ENCODE measurements at regions not wholly inside any gene's neighbourhood (a gene's known extent, or its start where the extent isn't known, plus 50 kb on each side); places are given as distances from the start of the nearest gene placed in this dataset.

- WGBS, 2 experiments (ENCODE audit: insufficient coverage in 1 of 2, insufficient read length in 1 of 2), result 96% methylated on average over 3 of the region's 3 CpGs; no CpG with 5 or more reads in 1 of the 2 experiments
- Mint-ChIP-seq H3K27me3 (ENCODE audit: insufficient read depth) (peaks cover 17% of the 10 kb centered on the region), H3K4me3 (no peak overlapping the region), H3K27ac (no peak overlapping the region), H3K36me3 (ENCODE audit: low read depth) (no peaks in the 10 kb centered on the region), H3K9me3 (no peaks in the 10 kb centered on the region), H3K4me1 (peaks cover 13% of the 10 kb centered on the region)
- Histone ChIP-seq H3K36me3 (ENCODE audit: control insufficient read depth, insufficient read depth, low read length) (no peaks in the 10 kb centered on the region), H3K27me3 (ENCODE audit: control insufficient read depth, insufficient read depth, low read length, poor library complexity, severe bottlenecking) (no peaks in the 10 kb centered on the region), H3K4me1 (ENCODE audit: control insufficient read depth, insufficient read depth, low read length) (no peaks in the 10 kb centered on the region), H3K9me3 (ENCODE audit: control insufficient read depth, low read length) (no peaks in the 10 kb centered on the region), H3K4me3 (ENCODE audit: low read length) (no peak overlapping the region), H3K9ac (ENCODE audit: extremely low read depth, low read length, poor library complexity, severe bottlenecking) (no peak overlapping the region), H3K27ac (ENCODE audit: low read depth, low read length) (no peak overlapping the region)
- TF ChIP-seq CTCF (conservative IDR thresholded peaks at IDR 0.05), result no peak
- no peak for DNase-seq
These were observed 319.5 kb upstream of the USP24 start for GRCh38 chr1:55534565-55535121.

GRCh38 chr1:55531644-55532043 lies 316.5 kb upstream of the USP24 start:
- Histone ChIP-seq H3K27me3 (ENCODE audit: control insufficient read depth, insufficient read depth, low read length, poor library complexity, severe bottlenecking) (no peaks in the 10 kb centered on the region), H3K9me3 (ENCODE audit: control insufficient read depth, low read length) (no peaks in the 10 kb centered on the region), H3K4me1 (ENCODE audit: control insufficient read depth, insufficient read depth, low read length) (no peaks in the 10 kb centered on the region), H3K4me3 (ENCODE audit: low read length) (no peak overlapping the region), H3K36me3 (ENCODE audit: control insufficient read depth, insufficient read depth, low read length) (no peaks in the 10 kb centered on the region), H3K27ac (ENCODE audit: low read depth, low read length) (no peak overlapping the region), H3K9ac (ENCODE audit: extremely low read depth, low read length, poor library complexity, severe bottlenecking) (no peak overlapping the region)
- TF ChIP-seq CTCF (conservative IDR thresholded peaks at IDR 0.05), result no peak
- Mint-ChIP-seq H3K4me1 (peaks cover 16% of the 10 kb centered on the region), H3K27ac (no peak overlapping the region), H3K9me3 (no peaks in the 10 kb centered on the region), H3K27me3 (ENCODE audit: insufficient read depth) (peaks cover 21% of the 10 kb centered on the region), H3K36me3 (ENCODE audit: low read depth) (no peaks in the 10 kb centered on the region), H3K4me3 (no peak overlapping the region)
- DNase-seq, result no peak

GRCh38 chr1:55530749-55531478 lies 315.8 kb upstream of the USP24 start:
- 77 to 100% methylated on average over 1 to 3 of the region's 3 CpGs for WGBS, 2 experiments (ENCODE audit: insufficient coverage in 1 of 2, insufficient read length in 1 of 2)

More at GRCh38 chr1:55530749-55531478, 315.8 kb upstream of the USP24 start:
- Histone ChIP-seq H3K4me3 (ENCODE audit: low read length) (no peak overlapping the region), H3K9ac (ENCODE audit: extremely low read depth, low read length, poor library complexity, severe bottlenecking) (no peak overlapping the region), H3K4me1 (ENCODE audit: control insufficient read depth, insufficient read depth, low read length) (no peaks in the 10 kb centered on the region), H3K27ac (ENCODE audit: low read depth, low read length) (no peak overlapping the region), H3K9me3 (ENCODE audit: control insufficient read depth, low read length) (no peaks in the 10 kb centered on the region), H3K36me3 (ENCODE audit: control insufficient read depth, insufficient read depth, low read length) (no peaks in the 10 kb centered on the region), H3K27me3 (ENCODE audit: control insufficient read depth, insufficient read depth, low read length, poor library complexity, severe bottlenecking) (no peaks in the 10 kb centered on the region)
- Mint-ChIP-seq H3K27me3 (ENCODE audit: insufficient read depth) (peaks cover 18% of the 10 kb centered on the region), H3K9me3 (no peaks in the 10 kb centered on the region), H3K36me3 (ENCODE audit: low read depth) (no peaks in the 10 kb centered on the region), H3K4me1 (peaks cover 19% of the 10 kb centered on the region), H3K27ac (no peak overlapping the region), H3K4me3 (no peak overlapping the region)
- TF ChIP-seq CTCF (conservative IDR thresholded peaks at IDR 0.05), result no peak
- DNase-seq, result no peak

All from endodermal cell (in vitro differentiated cells).